ENCODE measurements at regions not wholly inside any gene's neighbourhood (a gene's known extent, or its start where the extent isn't known, plus 50 kb on each side); places are given as distances from the start of the nearest gene placed in this dataset.

GRCh38 chr4:14668296-14668695 is 334.0 kb upstream of the CPEB2 start (continued):
- no peak for TF ChIP-seq CTCF (IDR thresholded peaks at IDR 0.05)
- TF ChIP-seq NRF1 (IDR thresholded peaks at IDR 0.05; ENCODE audit: low read depth, low read length) = no peak

GRCh38 chr4:14669371-14669770 is 332.9 kb upstream of the CPEB2 start:
- H3F3A ChIP-seq (replicated peaks; ENCODE audit: insufficient read depth) = no peaks in the 10 kb centered on the region
- no peaks in the 10 kb centered on the region for H3K9me2 ChIP-seq
- H3K4me1 ChIP-seq (ENCODE audit: control insufficient read depth in 1 of 2, insufficient read depth in 2 of 2, low read depth in 1 of 2, low read length in 1 of 2) = no peaks in the 10 kb centered on the region; a peak in 2 of 4 replicates
- TF ChIP-seq FOXJ3 (CRISPR knock-in tag; IDR thresholded peaks at IDR 0.05) (no peak), TEAD4 (IDR thresholded peaks at IDR 0.05; ENCODE audit: borderline replicate concordance, insufficient read depth) (no peak), SMC3 (IDR thresholded peaks at IDR 0.05; ENCODE audit: low read depth, low read length) (no peak), ELF1 (IDR thresholded peaks at IDR 0.05) (no peak)
- no peaks in the 10 kb centered on the region for H3K36me3 ChIP-seq (replicated peaks in 1 of 2; ENCODE audit: control insufficient read depth in 1 of 2, insufficient read depth in 2 of 2, low read length in 1 of 2)
- H2AFZ ChIP-seq (ENCODE audit: low read depth) = no peak overlapping the region
- H3K27ac ChIP-seq (ENCODE audit: low read depth in 2 of 2, low read length in 1 of 2) = no peak overlapping the region
- H3K4me3 ChIP-seq (ENCODE audit: low read depth in 2 of 2, low read length in 1 of 2) = no peak overlapping the region
- ChIA-PET POLR2A (no interaction called here), CTCF (no interaction called here)
- H3K4me2 ChIP-seq = no peak overlapping the region
- H3K9ac ChIP-seq = no peak overlapping the region
- H3K27me3 ChIP-seq (ENCODE audit: insufficient read depth) = no peaks in the 10 kb centered on the region
- H4K20me1 ChIP-seq (ENCODE audit: insufficient read depth) = no peaks in the 10 kb centered on the region
- no peaks in the 10 kb centered on the region for H3K9me3 ChIP-seq
- no peaks in the 10 kb centered on the region for H3K79me2 ChIP-seq (ENCODE audit: insufficient read depth)
- 22% methylated on average over 3 of the region's 5 CpGs for WGBS (ENCODE audit: low lambda C conversion rate)
- DNase-seq = no peak

- Histone ChIP-seq H3F3A (replicated peaks; ENCODE audit: insufficient read depth) (no peaks in the 10 kb centered on the region), H2AFZ (ENCODE audit: low read depth) (no peak overlapping the region), H3K4me2 (no peak overlapping the region), H3K9me3 (no peaks in the 10 kb centered on the region), H3K9me2 (no peaks in the 10 kb centered on the region), H3K79me2 (ENCODE audit: insufficient read depth) (no peaks in the 10 kb centered on the region), H3K9ac (no peak overlapping the region), H3K27me3 (ENCODE audit: insufficient read depth) (no peaks in the 10 kb centered on the region), H4K20me1 (ENCODE audit: insufficient read depth) (no peaks in the 10 kb centered on the region), H3K27ac (ENCODE audit: low read depth in 2 of 2, low read length in 1 of 2) (no peak overlapping the region), H3K4me1 (ENCODE audit: control insufficient read depth in 1 of 2, insufficient read depth in 2 of 2, low read depth in 1 of 2, low read length in 1 of 2) (no peaks in the 10 kb centered on the region; a peak in 2 of 4 replicates), H3K4me3 (ENCODE audit: low read depth in 2 of 2, low read length in 1 of 2) (no peak overlapping the region), H3K36me3 (replicated peaks in 1 of 2; ENCODE audit: control insufficient read depth in 1 of 2, insufficient read depth in 2 of 2, low read length in 1 of 2) (no peaks in the 10 kb centered on the region)
- POLR2A ChIA-PET = no interaction called here
- CTCF ChIA-PET = no interaction called here
- no peak for DNase-seq
- TF ChIP-seq RXRA (IDR thresholded peaks at IDR 0.05; ENCODE audit: borderline replicate concordance, low read depth) (no peak), EP300 (IDR thresholded peaks at IDR 0.05; ENCODE audit: borderline replicate concordance in 1 of 2, low read depth in 1 of 2, low read length in 1 of 2) (no peak), TEAD4 (IDR thresholded peaks at IDR 0.05; ENCODE audit: borderline replicate concordance, insufficient read depth) (no peak), FOXJ3 (CRISPR knock-in tag; IDR thresholded peaks at IDR 0.05) (no peak), POLR2AphosphoS5 (IDR thresholded peaks at IDR 0.05; ENCODE audit: low read depth, low read length) (no peak), RCOR1 (IDR thresholded peaks at IDR 0.05; ENCODE audit: low read length) (no peak), MAX (IDR thresholded peaks at IDR 0.05; ENCODE audit: low read depth) (no peak), USF2 (IDR thresholded peaks at IDR 0.05; ENCODE audit: borderline replicate concordance, low read depth, low read length) (no peak), NRF1 (IDR thresholded peaks at IDR 0.05; ENCODE audit: low read depth, low read length) (no peak), TAF1 (IDR thresholded peaks at IDR 0.05; ENCODE audit: borderline replicate concordance, low read depth, low read length) (no peak), MXI1 (IDR thresholded peaks at IDR 0.05; ENCODE audit: low read depth, low read length) (no peak), FOSL2 (IDR thresholded peaks at IDR 0.05; ENCODE audit: borderline replicate concordance, low read depth) (no peak), RAD21 (IDR thresholded peaks at IDR 0.05; ENCODE audit: low read length) (no peak), GATA2 (CRISPR knock-in tag; IDR thresholded peaks at IDR 0.05) (no peak)
- WGBS (ENCODE audit: low lambda C conversion rate) = 9% methylated on average over 2 of the region's 2 CpGs
Observed at GRCh38 chr4:14671146-14671545, 331.1 kb upstream of the CPEB2 start.

Measured in SK-N-SH (cell line).